H9 (cell line): ENCODE measurements at regions not wholly inside any gene's neighbourhood (a gene's known extent, or its start where the extent isn't known, plus 50 kb on each side); places are given as distances from the start of the nearest gene placed in this dataset.

Source experiments
- DNase-seq: peaks from one replicate; pipeline ENCODE4 v3.0.0-alpha.2; 2017
- H2AFZ ChIP-seq: one replicate; pipeline ENCODE4 v1.6.1; 2013; ENCODE audit warnings: mild to moderate bottlenecking, low read length, control low read depth, moderate library complexity
- H2AK5ac ChIP-seq: 2 replicates; pipeline ENCODE4 v1.6.1; 2013; ENCODE audit warnings: low read length, control low read depth, mixed read lengths; ENCODE audit not compliant: insufficient read length
- H2BK120ac ChIP-seq: one replicate; pipeline ENCODE4 v1.6.1; 2013; ENCODE audit warnings: low read depth, mild to moderate bottlenecking, low read length, control low read depth, inconsistent platforms; ENCODE audit not compliant: poor library complexity, severe bottlenecking
- H2BK12ac ChIP-seq: 2 replicates; pipeline ENCODE4 v1.6.1; 2013; ENCODE audit warnings: low read length, control low read depth, mixed read lengths, low read depth; ENCODE audit not compliant: insufficient read length
- H2BK15ac ChIP-seq: 2 replicates; pipeline ENCODE4 v1.6.1; 2013; ENCODE audit warnings: low read depth, low read length, control low read depth
- H2BK20ac ChIP-seq: one replicate; pipeline ENCODE4 v1.6.1; 2013; ENCODE audit warnings: low read depth, mild to moderate bottlenecking, low read length, control low read depth, inconsistent platforms; ENCODE audit not compliant: poor library complexity, severe bottlenecking
- H2BK5ac ChIP-seq: 2 replicates; pipeline ENCODE4 v1.6.1; 2013; ENCODE audit warnings: low read length, control low read depth, mixed read lengths; ENCODE audit not compliant: insufficient read length
- H3K14ac ChIP-seq: 2 replicates; pipeline ENCODE4 v1.6.1; 2013; ENCODE audit warnings: low read length, control low read depth; ENCODE audit not compliant: insufficient read depth
- H3K18ac ChIP-seq: 2 replicates; pipeline ENCODE4 v1.6.1; 2013; ENCODE audit warnings: low read depth, mild to moderate bottlenecking, mixed read lengths, low read length, control low read depth; ENCODE audit not compliant: insufficient read length
- H3K23ac ChIP-seq: 2 replicates; pipeline ENCODE4 v1.6.1; 2013; ENCODE audit warnings: low read length, control low read depth, mixed read lengths, low read depth; ENCODE audit not compliant: insufficient read length
- H3K23me2 ChIP-seq: 2 replicates; pipeline ENCODE4 v1.6.1; 2013; ENCODE audit warnings: low read depth, mild to moderate bottlenecking, mixed read lengths, low read length, control low read depth; ENCODE audit not compliant: insufficient read length, poor library complexity, severe bottlenecking
- H3K27ac ChIP-seq: 2 replicates; pipeline ENCODE4 v1.5.1; 2013; ENCODE audit warnings: low read length, control low read depth, mixed read lengths, low read depth; ENCODE audit not compliant: insufficient read length
- H3K27me3 ChIP-seq: 2 replicates; pipeline ENCODE4 v1.6.1; 2013; ENCODE audit warnings: low read length, control low read depth, inconsistent platforms; ENCODE audit not compliant: insufficient read depth
- H3K4ac ChIP-seq: 2 replicates; pipeline ENCODE4 v1.6.1; 2013; ENCODE audit warnings: low read depth, mild to moderate bottlenecking, control low read depth, inconsistent platforms, low read length, moderate library complexity
- H3K4me1 ChIP-seq: 2 replicates; pipeline ENCODE4 v1.6.1; 2013; ENCODE audit warnings: low read length, control low read depth, inconsistent platforms; ENCODE audit not compliant: insufficient read depth
- H3K4me2 ChIP-seq: 2 replicates; pipeline ENCODE4 v1.6.1; 2013; ENCODE audit warnings: low read length, control low read depth, mixed read lengths; ENCODE audit not compliant: insufficient read length, insufficient read depth
- H3K56ac ChIP-seq: 2 replicates; pipeline ENCODE4 v1.6.1; 2013; ENCODE audit warnings: low read depth, mild to moderate bottlenecking, mixed read lengths, low read length, control low read depth; ENCODE audit not compliant: insufficient read length
- H3K79me1 ChIP-seq: 2 replicates; pipeline ENCODE4 v1.6.1; 2013; ENCODE audit warnings: low read depth, mild to moderate bottlenecking, moderate library complexity, low read length, control low read depth, inconsistent platforms; ENCODE audit not compliant: insufficient read depth, poor library complexity, severe bottlenecking
- H3K79me2 ChIP-seq: 2 replicates; pipeline ENCODE4 v1.6.1; 2013; ENCODE audit warnings: low read length, control low read depth, inconsistent platforms; ENCODE audit not compliant: insufficient read depth
- H3K9ac ChIP-seq: 2 replicates; pipeline ENCODE4 v1.6.1; 2013; ENCODE audit warnings: low read length, control low read depth, mixed read lengths; ENCODE audit not compliant: insufficient read length; ENCODE audit errors: extremely low read depth
- H3K9me3 ChIP-seq: one replicate; pipeline ENCODE4 v1.6.1; 2013; ENCODE audit warnings: low read depth, low read length, inconsistent platforms; ENCODE audit not compliant: control insufficient read depth
- H3T11ph ChIP-seq: one replicate; pipeline ENCODE4 v1.6.1; 2013; ENCODE audit warnings: mild to moderate bottlenecking, low read length, control low read depth, inconsistent platforms
- H4K20me1 ChIP-seq: one replicate; pipeline ENCODE4 v1.6.1; 2013; ENCODE audit not compliant: control insufficient read depth, insufficient read length, insufficient read depth
- H4K5ac ChIP-seq: 2 replicates; pipeline ENCODE4 v1.6.1; 2013; ENCODE audit warnings: low read depth, mild to moderate bottlenecking, mixed read lengths, low read length, control low read depth; ENCODE audit not compliant: insufficient read length
- H4K8ac ChIP-seq: replicated peaks from 2 replicates; pipeline ENCODE4 v1.6.1; 2013; ENCODE audit warnings: low read length, control low read depth, mixed read lengths, low read depth; ENCODE audit not compliant: insufficient read length
- H4K91ac ChIP-seq: 2 replicates; pipeline ENCODE4 v1.6.1; 2013; ENCODE audit warnings: low read depth, mild to moderate bottlenecking, moderate library complexity, mixed read lengths, low read length, control low read depth; ENCODE audit not compliant: insufficient read length
- H3K27ac Mint-ChIP-seq, 3 experiments: 2 replicates in 2 of 3; 3 replicates in 1 of 3; pipeline ENCODE4 v1.8.0; 2020 to 2021; ENCODE audit warnings: mixed read lengths in 3 of 3, mild to moderate bottlenecking in 1 of 3, moderate library complexity in 1 of 3
- H3K27me3 Mint-ChIP-seq: 2 replicates; pipeline ENCODE4 v1.8.0; 2021; ENCODE audit warnings: low read depth, mild to moderate bottlenecking, moderate library complexity, mixed read lengths
- H3K36me3 Mint-ChIP-seq, 3 experiments: 2 replicates in 2 of 3; 3 replicates in 1 of 3; pipeline ENCODE4 v1.8.0; 2020 to 2021; ENCODE audit warnings: low read depth in 3 of 3, mixed read lengths in 3 of 3; ENCODE audit not compliant: insufficient read depth in 1 of 3
- H3K4me1 Mint-ChIP-seq, 2 experiments: 2 replicates each; pipeline ENCODE4 v1.8.0; 2020; ENCODE audit warnings: mixed read lengths in 2 of 2
- H3K4me3 Mint-ChIP-seq, 2 experiments: 2 replicates in 1 of 2; 3 replicates in 1 of 2; pipeline ENCODE4 v1.8.0; 2020 to 2021; ENCODE audit warnings: mild to moderate bottlenecking in 2 of 2, mixed read lengths in 2 of 2, moderate library complexity in 1 of 2
- H3K9me3 Mint-ChIP-seq, 2 experiments: 2 replicates in 1 of 2; 3 replicates in 1 of 2; pipeline ENCODE4 v1.8.0; 2020; ENCODE audit warnings: mild to moderate bottlenecking in 2 of 2, mixed read lengths in 2 of 2, moderate library complexity in 1 of 2
- CTCF ChIP-seq: fragments of 200-600 bp; sonication (generic); conservative IDR thresholded peaks from 3 replicates; pipeline ENCODE4 v1.8.0; 2021; ENCODE audit warnings: antibody characterized with exemption, mild to moderate bottlenecking
- WGBS: extraction: QIAGEN DNeasy Blood & Tissue Kit; methylation state at CpG from one replicate; pipeline ENCODE4 v1.1.7; 2013; ENCODE audit warnings: missing lambda C conversion rate, low lambda C conversion rate, mixed read lengths; ENCODE audit not compliant: insufficient read length; ENCODE audit errors: extremely low coverage; 5-methylcytosine and 5-hydroxymethylcytosine counted together

GRCh38 chr16:86637744-86638143, 59.4 kb downstream of the FOXL1 start:
- WGBS, result no CpG with 5 or more reads among the region's 2 CpGs

More at GRCh38 chr16:86637744-86638143, 59.4 kb downstream of the FOXL1 start:
- Histone ChIP-seq H3K27ac (no peak overlapping the region), H3K9ac (no peak overlapping the region), H4K20me1 (peaks cover 2% of the 10 kb centered on the region), H3T11ph (no peak overlapping the region), H4K5ac (no peak overlapping the region), H3K4me2 (no peak overlapping the region), H2AK5ac (no peak overlapping the region), H2BK12ac (no peak overlapping the region), H3K56ac (no peak overlapping the region), H3K27me3 (no peaks in the 10 kb centered on the region), H3K14ac (no peak overlapping the region), H2BK15ac (no peak overlapping the region), H3K79me2 (no peaks in the 10 kb centered on the region), H3K9me3 (no peaks in the 10 kb centered on the region), H2AFZ (no peak overlapping the region), H3K23ac (no peak overlapping the region), H3K18ac (no peak overlapping the region), H2BK20ac (no peak overlapping the region), H2BK5ac (no peak overlapping the region), H3K4ac (no peak overlapping the region), H4K91ac (no peak overlapping the region), H3K79me1 (no peaks in the 10 kb centered on the region), H4K8ac (no peak overlapping the region), H2BK120ac (no peak overlapping the region), H3K23me2 (no peaks in the 10 kb centered on the region), H3K4me1 (no peaks in the 10 kb centered on the region)
- H3K27ac Mint-ChIP-seq, result no peak overlapping the region
- H3K4me3 Mint-ChIP-seq, result no peak overlapping the region
- peaks cover 9 to 13% of the 10 kb centered on the region in 2 experiments for H3K4me1 Mint-ChIP-seq
- no peaks in the 10 kb centered on the region for H3K36me3 Mint-ChIP-seq
- H3K27me3 Mint-ChIP-seq, result peaks cover 14% of the 10 kb centered on the region
- DNase-seq, result no peak
- H3K9me3 Mint-ChIP-seq, result peaks cover 2% of the 10 kb centered on the region in 2 experiments; a peak in 3 of 5 replicates
- no peak for TF ChIP-seq CTCF
